Keratinocyte (primary cell): ENCODE measurements at regions not wholly inside any gene's neighbourhood (a gene's known extent, or its start where the extent isn't known, plus 50 kb on each side); places are given as distances from the start of the nearest gene placed in this dataset.

ENCODE experiments used
- DNase-seq: peaks from one replicate; pipeline ENCODE4 v3.0.0-alpha.2; 2011; ENCODE audit warnings: low read depth, missing footprints, low spot score
- FAIRE-seq: peaks from 2 replicates; lab custom pipeline; 2011; peaks lifted over from hg19 to GRCh38; lab: Jason Lieb, UNC
- H2AFZ ChIP-seq: 2 replicates; pipeline ENCODE4 v1.6.0; 2012; ENCODE audit warnings: low read length, control low read depth, inconsistent platforms; ENCODE audit not compliant: control insufficient read depth
- H3K27ac ChIP-seq: 2 replicates; pipeline ENCODE4 v1.5.1; 2011; ENCODE audit warnings: low read length; ENCODE audit not compliant: control insufficient read depth, insufficient read depth
- H3K27me3 ChIP-seq: 3 replicates; pipeline ENCODE4 v1.6.0; 2011; ENCODE audit warnings: low read length; ENCODE audit not compliant: control insufficient read depth, insufficient read depth; ENCODE audit errors: extremely low read depth
- H3K36me3 ChIP-seq, 2 experiments: 2 replicates in 1 of 2; 3 replicates in 1 of 2; pipeline ENCODE4 v1.5.1; 2011; ENCODE audit warnings: low read length in 2 of 2, mild to moderate bottlenecking in 1 of 2; ENCODE audit not compliant: control insufficient read depth in 2 of 2, insufficient read depth in 2 of 2; ENCODE audit errors: extremely low read depth in 1 of 2
- H3K4me1 ChIP-seq: 3 replicates; pipeline ENCODE4 v1.5.1; 2011; ENCODE audit warnings: low read length; ENCODE audit not compliant: control insufficient read depth, insufficient read depth; ENCODE audit errors: extremely low read depth
- H3K4me2 ChIP-seq: 3 replicates; pipeline ENCODE4 v1.6.0; 2011; ENCODE audit warnings: low read depth, low read length; ENCODE audit not compliant: control insufficient read depth, insufficient read depth; ENCODE audit errors: extremely low read depth
- H3K4me3 ChIP-seq, 3 experiments: fragments of 200-600 bp in 1 of 3; sonication (generic) in 1 of 3; 2 replicates in 2 of 3; 3 replicates in 1 of 3; pipeline ENCODE4 v1.5.1; 2011 to 2016; ENCODE audit warnings: low read length in 3 of 3, mild to moderate bottlenecking in 3 of 3, control low read depth in 2 of 3, inconsistent platforms in 1 of 3, low read depth in 1 of 3, mixed read lengths in 1 of 3, mixed run types in 1 of 3, moderate library complexity in 1 of 3; ENCODE audit not compliant: control insufficient read depth in 2 of 3, insufficient read depth in 2 of 3; ENCODE audit errors: extremely low read depth in 1 of 3
- H3K79me2 ChIP-seq: 2 replicates; pipeline ENCODE4 v1.6.0; 2012; ENCODE audit warnings: low read length; ENCODE audit not compliant: control insufficient read depth, insufficient read depth
- H3K9ac ChIP-seq: 3 replicates; pipeline ENCODE4 v1.6.0; 2011; ENCODE audit warnings: low read length; ENCODE audit not compliant: control insufficient read depth, insufficient read depth; ENCODE audit errors: extremely low read depth
- H3K9me1 ChIP-seq: 3 replicates; pipeline ENCODE4 v1.6.0; 2011; ENCODE audit warnings: low read length; ENCODE audit not compliant: control insufficient read depth, insufficient read depth; ENCODE audit errors: extremely low read depth
- H3K9me3 ChIP-seq: 2 replicates; pipeline ENCODE4 v1.5.1; 2012; ENCODE audit warnings: low read depth, low read length; ENCODE audit not compliant: control insufficient read depth
- H4K20me1 ChIP-seq: 3 replicates; pipeline ENCODE4 v1.6.0; 2011; ENCODE audit warnings: low read length; ENCODE audit not compliant: control insufficient read depth, insufficient read depth; ENCODE audit errors: extremely low read depth
- EZH2 ChIP-seq: IDR thresholded peaks from one replicate; pipeline ENCODE4 v1.6.1; 2012; ENCODE audit warnings: inconsistent platforms, mild to moderate bottlenecking, low read length, moderate library complexity
- dilution Hi-C: fragments of 300-500 bp; cut with MboI; formaldehyde crosslinking; loops from one replicate; pipeline ENCODE4 v1.7.0; 2020; ENCODE audit warnings: low sequenced_read_pairs; ENCODE audit not compliant: extremely low pct_ligation_motif_present
- TF ChIP-seq, protein P1 (sequence below), 3 experiments: IDR thresholded peaks in 1 of 3; conservative IDR thresholded peaks in 1 of 3; optimal IDR thresholded peaks in 1 of 3; 2 replicates in 2 of 3; 3 replicates in 1 of 3; pipeline versions ENCODE3 to v1.5.1; 2011; ENCODE audit warnings: low read length in 3 of 3, mild to moderate bottlenecking in 3 of 3, moderate library complexity in 2 of 3, control low read depth in 1 of 3, inconsistent platforms in 1 of 3; ENCODE audit not compliant: insufficient read depth in 2 of 3; ENCODE audit errors: extremely low read depth in 1 of 3

GRCh38 chr16:13438064-13438463 lies 481.9 kb upstream of the ERCC4 start:
- Histone ChIP-seq H3K36me3 (no peaks in the 10 kb centered on the region), H3K9me3 (no peaks in the 10 kb centered on the region), H3K79me2 (no peaks in the 10 kb centered on the region), H2AFZ (no peak overlapping the region), H3K4me2 (no peak overlapping the region), H3K4me3 (no peak overlapping the region), H3K27me3 (no peaks in the 10 kb centered on the region), H3K9me1 (no peaks in the 10 kb centered on the region), H4K20me1 (no peaks in the 10 kb centered on the region), H3K27ac (no peak overlapping the region), H3K4me1 (no peaks in the 10 kb centered on the region), H3K9ac (no peak overlapping the region)
- dilution Hi-C loops = no loop called here
- DNase-seq = no peak
- TF ChIP-seq, protein P1, sequence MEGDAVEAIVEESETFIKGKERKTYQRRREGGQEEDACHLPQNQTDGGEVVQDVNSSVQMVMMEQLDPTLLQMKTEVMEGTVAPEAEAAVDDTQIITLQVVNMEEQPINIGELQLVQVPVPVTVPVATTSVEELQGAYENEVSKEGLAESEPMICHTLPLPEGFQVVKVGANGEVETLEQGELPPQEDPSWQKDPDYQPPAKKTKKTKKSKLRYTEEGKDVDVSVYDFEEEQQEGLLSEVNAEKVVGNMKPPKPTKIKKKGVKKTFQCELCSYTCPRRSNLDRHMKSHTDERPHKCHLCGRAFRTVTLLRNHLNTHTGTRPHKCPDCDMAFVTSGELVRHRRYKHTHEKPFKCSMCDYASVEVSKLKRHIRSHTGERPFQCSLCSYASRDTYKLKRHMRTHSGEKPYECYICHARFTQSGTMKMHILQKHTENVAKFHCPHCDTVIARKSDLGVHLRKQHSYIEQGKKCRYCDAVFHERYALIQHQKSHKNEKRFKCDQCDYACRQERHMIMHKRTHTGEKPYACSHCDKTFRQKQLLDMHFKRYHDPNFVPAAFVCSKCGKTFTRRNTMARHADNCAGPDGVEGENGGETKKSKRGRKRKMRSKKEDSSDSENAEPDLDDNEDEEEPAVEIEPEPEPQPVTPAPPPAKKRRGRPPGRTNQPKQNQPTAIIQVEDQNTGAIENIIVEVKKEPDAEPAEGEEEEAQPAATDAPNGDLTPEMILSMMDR (optimal IDR thresholded peaks at IDR 0.05 in 1 of 3, IDR thresholded peaks at IDR 0.05 in 1 of 3, conservative IDR thresholded peaks at IDR 0.05 in 1 of 3; ENCODE audit: extremely low read depth in 1 of 3, insufficient read depth in 2 of 3, low read length in 3 of 3) = no peak
- TF ChIP-seq EZH2 = no peak
- FAIRE-seq = no peak

DNA sequence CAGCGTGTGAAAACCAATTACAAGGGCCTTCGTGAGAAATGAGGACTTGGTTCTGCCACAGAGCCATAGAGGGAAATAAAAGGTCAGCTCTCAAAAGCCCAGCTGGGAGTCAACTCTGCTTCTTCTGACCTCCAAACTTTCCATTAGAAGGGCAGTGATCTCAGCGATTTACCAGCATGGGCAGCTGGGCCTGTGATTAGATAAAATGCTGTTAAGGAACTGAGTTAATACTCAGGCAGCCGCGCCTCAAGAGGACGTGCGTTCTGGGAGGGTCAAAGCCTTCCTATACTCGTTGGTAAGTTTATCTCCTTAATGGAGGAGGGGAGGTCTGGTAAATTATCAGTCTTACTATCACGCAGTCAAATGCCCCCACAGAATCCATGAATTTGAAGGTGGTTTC lies 480.2 kb upstream of the ERCC4 start:
- TF ChIP-seq EZH2 = no peak
- TF ChIP-seq, protein P1 (optimal IDR thresholded peaks at IDR 0.05 in 1 of 3, IDR thresholded peaks at IDR 0.05 in 1 of 3, conservative IDR thresholded peaks at IDR 0.05 in 1 of 3; ENCODE audit: extremely low read depth in 1 of 3, insufficient read depth in 2 of 3, low read length in 3 of 3) = no peak
- H3K4me2 ChIP-seq = no peak overlapping the region
- no peak overlapping the region for H3K27ac ChIP-seq
- H3K9me3 ChIP-seq = no peaks in the 10 kb centered on the region
- no peaks in the 10 kb centered on the region for H3K4me1 ChIP-seq
- dilution Hi-C loops = no loop called here
- DNase-seq (no peak), FAIRE-seq (no peak)
- H3K36me3 ChIP-seq = no peaks in the 10 kb centered on the region
- no peak overlapping the region for H3K9ac ChIP-seq
- H3K4me3 ChIP-seq = no peak overlapping the region
- no peaks in the 10 kb centered on the region for H3K79me2 ChIP-seq
- no peak overlapping the region for H2AFZ ChIP-seq
- no peaks in the 10 kb centered on the region for H4K20me1 ChIP-seq
- H3K9me1 ChIP-seq = no peaks in the 10 kb centered on the region
- no peaks in the 10 kb centered on the region for H3K27me3 ChIP-seq
